GM12878 (cell line): ENCODE measurements at regions not wholly inside any gene's neighbourhood (a gene's known extent, or its start where the extent isn't known, plus 50 kb on each side); places are given as distances from the start of the nearest gene placed in this dataset.

Source experiments
- ATAC-seq: fragments of 200-7000 bp; cut with Tn5 transposase; 3 replicates; pipeline ENCODE4 v1.9.1; 2020; ENCODE audit warnings: mild to moderate bottlenecking, moderate library complexity
- BruUV-seq: library from RNA; stranded (reverse); fragments of 400-500 nt; replicated peaks from 2 replicates; lab custom pipeline; 2021; lab: Mats Ljungman, UMichigan
- CTCF ChIA-PET: fragments of 300-600 bp; sonication (Branson Sonifier 250); formaldehyde crosslinking; extraction: SDS; loops from one replicate; lab custom pipeline; 2021; ENCODE audit warnings: inconsistent platforms; lab: Yijun Ruan, JAX
- POLR2A ChIA-PET: fragments of 350-600 bp; formaldehyde crosslinking; extraction: SDS; loops from one replicate; lab custom pipeline; 2021; ENCODE audit warnings: inconsistent platforms; lab: Charles Lee
- RAD21 ChIA-PET: fragments of 300-600 bp; sonication (Branson Sonifier 250); formaldehyde crosslinking; loops from one replicate; lab custom pipeline; 2023; ENCODE audit warnings: antibody characterized with exemption; ENCODE audit not compliant: unreplicated experiment; lab: Charles Lee
- SMC1A ChIA-PET: fragments of 300-600 bp; sonication (Branson Sonifier 250); formaldehyde crosslinking; loops from one replicate; lab custom pipeline; 2023; ENCODE audit not compliant: unreplicated experiment, uncharacterized antibody; lab: Charles Lee
- DNase-seq: peaks from one replicate; pipeline ENCODE4 v3.0.0-alpha.2; 2011; ENCODE audit warnings: low read depth, low spot score
- FAIRE-seq: peaks from 3 replicates; lab custom pipeline; 2011; peaks lifted over from hg19 to GRCh38; lab: Jason Lieb, UNC
- H2AFZ ChIP-seq: 2 replicates; pipeline ENCODE4 v1.6.0; 2011; ENCODE audit warnings: low read depth, low read length, control low read depth; ENCODE audit not compliant: control insufficient read depth
- H3K27ac ChIP-seq: 2 replicates; pipeline ENCODE4 v1.5.1; 2011; ENCODE audit warnings: control low read depth; ENCODE audit not compliant: control insufficient read depth, insufficient read depth
- H3K27me3 ChIP-seq, 2 experiments: replicated peaks in 1 of 2; 2 replicates each; pipeline versions ENCODE4 v1.6.0 to v1.6.1; 2011; ENCODE audit warnings: low read length in 1 of 2; ENCODE audit not compliant: control insufficient read depth in 2 of 2, insufficient read depth in 2 of 2
- H3K36me3 ChIP-seq, 2 experiments: 2 replicates each; pipeline ENCODE4 v1.5.1; 2011; ENCODE audit warnings: low read length in 1 of 2; ENCODE audit not compliant: control insufficient read depth in 2 of 2, insufficient read depth in 2 of 2
- H3K4me1 ChIP-seq: 2 replicates; pipeline ENCODE4 v1.6.1; 2011; ENCODE audit warnings: mild to moderate bottlenecking, low read length, moderate library complexity, mixed read lengths; ENCODE audit not compliant: control insufficient read depth, insufficient read depth
- H3K4me2 ChIP-seq: 2 replicates; pipeline ENCODE4 v1.6.0; 2011; ENCODE audit warnings: control low read depth; ENCODE audit not compliant: control insufficient read depth, insufficient read depth
- H3K4me3 ChIP-seq: fragments of 200-600 bp; sonication (generic); 2 replicates; pipeline ENCODE4 v1.5.1; 2016
- H3K79me2 ChIP-seq: 2 replicates; pipeline ENCODE4 v1.6.0; 2011; ENCODE audit warnings: low read length; ENCODE audit not compliant: control insufficient read depth, insufficient read depth
- H3K9ac ChIP-seq: 2 replicates; pipeline ENCODE4 v1.8.0; 2011; ENCODE audit warnings: low read length, control low read depth, mixed read lengths; ENCODE audit not compliant: control insufficient read depth, insufficient read depth
- H3K9me3 ChIP-seq: replicated peaks from 3 replicates; pipeline ENCODE4 v1.5.1; 2011; ENCODE audit warnings: mild to moderate bottlenecking, low read length; ENCODE audit not compliant: control insufficient read depth, insufficient read depth
- H4K20me1 ChIP-seq: 2 replicates; pipeline ENCODE4 v1.6.0; 2011; ENCODE audit not compliant: control insufficient read depth, insufficient read depth
- ASH2L ChIP-seq: fragments of 300-600, 200-600 bp; sonication (generic); IDR thresholded peaks from 2 replicates; pipeline ENCODE4 v1.6.1; 2017; ENCODE audit warnings: low read depth, mild to moderate bottlenecking, borderline replicate concordance
- BCL11A ChIP-seq: IDR thresholded peaks from 2 replicates; pipeline ENCODE4 v1.6.1; 2011; ENCODE audit warnings: low read depth, low read length
- CBX3 ChIP-seq: fragments of 200-600 bp; sonication (generic); IDR thresholded peaks from 2 replicates; pipeline ENCODE4 v1.6.1; 2016; ENCODE audit warnings: low read depth, borderline replicate concordance
- HDAC2 ChIP-seq: fragments of 200-600 bp; sonication (generic); IDR thresholded peaks from 2 replicates; pipeline ENCODE4 v1.6.1; 2017
- HDGF ChIP-seq: fragments of 450-650 bp; IDR thresholded peaks from 2 replicates; pipeline ENCODE4 v1.6.1; 2016; ENCODE audit warnings: antibody characterized with exemption
- IKZF1 ChIP-seq: fragments of 450-650 bp; conservative IDR thresholded peaks from 2 replicates; pipeline ENCODE4 v1.6.1; 2017; ENCODE audit warnings: antibody characterized with exemption, mild to moderate bottlenecking
- IRF4 ChIP-seq: IDR thresholded peaks from 2 replicates; pipeline ENCODE4 v1.6.1; 2011; ENCODE audit warnings: low read depth, low read length
- KLF5 ChIP-seq: fragments of 450-650 bp; IDR thresholded peaks from 2 replicates; pipeline ENCODE4 v1.6.1; 2014; ENCODE audit warnings: mild to moderate bottlenecking; ENCODE audit not compliant: partially characterized antibody
- NR2C2 ChIP-seq: IDR thresholded peaks from 2 replicates; pipeline ENCODE4 v1.6.1; 2011; ENCODE audit warnings: borderline replicate concordance, low read depth; ENCODE audit not compliant: control insufficient read depth, insufficient read length
- NR2F1 ChIP-seq: fragments of 450-650 bp; conservative IDR thresholded peaks from 2 replicates; pipeline ENCODE4 v1.6.1; 2017; ENCODE audit warnings: mild to moderate bottlenecking
- TARDBP ChIP-seq: IDR thresholded peaks from 2 replicates; pipeline ENCODE4 v1.6.1; 2016; ENCODE audit warnings: borderline replicate concordance
- ZNF207 ChIP-seq: fragments of 450-650 bp; IDR thresholded peaks from 2 replicates; pipeline ENCODE4 v1.6.1; 2014; ENCODE audit warnings: antibody characterized with exemption, mild to moderate bottlenecking, borderline replicate concordance
- in situ Hi-C: fragments of 300-500 bp; cut with MboI; formaldehyde crosslinking; loops from 9 replicates; pipeline ENCODE4 v1.14.3; 2018; ENCODE audit warnings: mixed read lengths
- intact Hi-C: fragments of 100-400 bp; cut with micrococcal nuclease; formaldehyde crosslinking; loops from one replicate; pipeline ENCODE4 v1.14.2; 2022; ENCODE audit not compliant: unreplicated experiment
- TF ChIP-seq, protein P1 (sequence below): IDR thresholded peaks from 2 replicates; pipeline ENCODE4 v1.6.1; 2012; ENCODE audit warnings: low read depth, low read length, improper control_type of control experiment
- TF ChIP-seq, protein P2 (sequence below): IDR thresholded peaks from 2 replicates; pipeline ENCODE4 v1.6.1; 2011; ENCODE audit warnings: mild to moderate bottlenecking, low read depth, low read length, moderate library complexity; ENCODE audit not compliant: insufficient replicate concordance
- TF ChIP-seq, protein P3 (sequence below), 3 experiments: IDR thresholded peaks in 2 of 3; conservative IDR thresholded peaks in 1 of 3; 2 replicates each; pipeline ENCODE4 v1.5.1; 2011; ENCODE audit warnings: low read depth in 3 of 3, low read length in 3 of 3, mild to moderate bottlenecking in 3 of 3, control low read depth in 2 of 3, moderate library complexity in 2 of 3, inconsistent platforms in 1 of 3, mixed read lengths in 1 of 3; ENCODE audit not compliant: control insufficient read depth in 2 of 3, insufficient read depth in 1 of 3; ENCODE audit errors: extremely low read depth in 1 of 3
- TF ChIP-seq, protein P4 (sequence below): IDR thresholded peaks from 2 replicates; pipeline ENCODE4 v1.6.1; 2011; ENCODE audit warnings: low read depth, low read length, improper control_type of control experiment, borderline replicate concordance
- TF ChIP-seq, protein P5 (sequence below): IDR thresholded peaks from 2 replicates; pipeline ENCODE4 v1.6.1; 2011; ENCODE audit warnings: borderline replicate concordance, low read depth, mild to moderate bottlenecking, moderate library complexity, mixed read lengths, low read length; ENCODE audit not compliant: insufficient read depth; ENCODE audit errors: extremely low read length

DNA sequence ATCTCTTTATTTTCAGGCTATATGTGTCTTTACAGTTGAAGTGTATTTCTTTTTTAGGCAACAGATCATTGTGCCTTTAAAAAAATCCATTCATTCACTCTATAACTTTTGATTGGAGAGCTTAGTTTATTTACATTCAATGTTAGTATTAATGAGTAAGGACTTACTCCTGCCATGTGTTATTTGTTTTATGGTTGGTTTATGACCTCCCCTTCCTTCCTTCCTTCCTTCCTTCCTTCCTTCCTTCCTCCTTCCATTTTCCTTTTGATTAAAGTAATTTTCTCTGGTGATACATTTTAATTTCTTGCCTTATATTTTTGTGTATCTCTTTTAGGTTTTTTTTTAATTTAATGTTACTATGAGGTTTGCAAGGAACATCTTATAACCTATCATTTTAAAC is 1005.3 kb upstream of the EPHA7 start:
- no peak overlapping the region for H3K27ac ChIP-seq
- ChIA-PET CTCF (no interaction called here), SMC1A (no interaction called here), RAD21 (no interaction called here), POLR2A (no interaction called here)
- in situ Hi-C loops, result no loop called here
- no peaks in the 10 kb centered on the region for H3K79me2 ChIP-seq
- intact Hi-C loops, result no loop called here
- BruUV-seq, result no TSS peak
- no peaks in the 10 kb centered on the region for H3K36me3 ChIP-seq
- no peak for ATAC-seq
- no peak overlapping the region for H3K9ac ChIP-seq
- no peaks in the 10 kb centered on the region for H3K9me3 ChIP-seq
- TF ChIP-seq NR2C2 (no peak), IKZF1 (no peak), NR2F1 (no peak), ZNF207 (no peak), IRF4 (no peak), HDAC2 (no peak), HDGF (no peak), CBX3 (no peak), BCL11A (no peak), KLF5 (no peak), TARDBP (no peak), ASH2L (no peak)
- TF ChIP-seq, protein P1, sequence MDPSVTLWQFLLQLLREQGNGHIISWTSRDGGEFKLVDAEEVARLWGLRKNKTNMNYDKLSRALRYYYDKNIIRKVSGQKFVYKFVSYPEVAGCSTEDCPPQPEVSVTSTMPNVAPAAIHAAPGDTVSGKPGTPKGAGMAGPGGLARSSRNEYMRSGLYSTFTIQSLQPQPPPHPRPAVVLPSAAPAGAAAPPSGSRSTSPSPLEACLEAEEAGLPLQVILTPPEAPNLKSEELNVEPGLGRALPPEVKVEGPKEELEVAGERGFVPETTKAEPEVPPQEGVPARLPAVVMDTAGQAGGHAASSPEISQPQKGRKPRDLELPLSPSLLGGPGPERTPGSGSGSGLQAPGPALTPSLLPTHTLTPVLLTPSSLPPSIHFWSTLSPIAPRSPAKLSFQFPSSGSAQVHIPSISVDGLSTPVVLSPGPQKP, result no peak
- TF ChIP-seq, protein P2, sequence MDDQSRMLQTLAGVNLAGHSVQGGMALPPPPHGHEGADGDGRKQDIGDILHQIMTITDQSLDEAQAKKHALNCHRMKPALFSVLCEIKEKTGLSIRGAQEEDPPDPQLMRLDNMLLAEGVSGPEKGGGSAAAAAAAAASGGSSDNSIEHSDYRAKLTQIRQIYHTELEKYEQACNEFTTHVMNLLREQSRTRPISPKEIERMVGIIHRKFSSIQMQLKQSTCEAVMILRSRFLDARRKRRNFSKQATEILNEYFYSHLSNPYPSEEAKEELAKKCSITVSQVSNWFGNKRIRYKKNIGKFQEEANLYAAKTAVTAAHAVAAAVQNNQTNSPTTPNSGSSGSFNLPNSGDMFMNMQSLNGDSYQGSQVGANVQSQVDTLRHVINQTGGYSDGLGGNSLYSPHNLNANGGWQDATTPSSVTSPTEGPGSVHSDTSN, result no peak
- TF ChIP-seq, protein P3, sequence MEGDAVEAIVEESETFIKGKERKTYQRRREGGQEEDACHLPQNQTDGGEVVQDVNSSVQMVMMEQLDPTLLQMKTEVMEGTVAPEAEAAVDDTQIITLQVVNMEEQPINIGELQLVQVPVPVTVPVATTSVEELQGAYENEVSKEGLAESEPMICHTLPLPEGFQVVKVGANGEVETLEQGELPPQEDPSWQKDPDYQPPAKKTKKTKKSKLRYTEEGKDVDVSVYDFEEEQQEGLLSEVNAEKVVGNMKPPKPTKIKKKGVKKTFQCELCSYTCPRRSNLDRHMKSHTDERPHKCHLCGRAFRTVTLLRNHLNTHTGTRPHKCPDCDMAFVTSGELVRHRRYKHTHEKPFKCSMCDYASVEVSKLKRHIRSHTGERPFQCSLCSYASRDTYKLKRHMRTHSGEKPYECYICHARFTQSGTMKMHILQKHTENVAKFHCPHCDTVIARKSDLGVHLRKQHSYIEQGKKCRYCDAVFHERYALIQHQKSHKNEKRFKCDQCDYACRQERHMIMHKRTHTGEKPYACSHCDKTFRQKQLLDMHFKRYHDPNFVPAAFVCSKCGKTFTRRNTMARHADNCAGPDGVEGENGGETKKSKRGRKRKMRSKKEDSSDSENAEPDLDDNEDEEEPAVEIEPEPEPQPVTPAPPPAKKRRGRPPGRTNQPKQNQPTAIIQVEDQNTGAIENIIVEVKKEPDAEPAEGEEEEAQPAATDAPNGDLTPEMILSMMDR (IDR thresholded peaks at IDR 0.05 in 2 of 3, conservative IDR thresholded peaks at IDR 0.05 in 1 of 3; ENCODE audit: control insufficient read depth in 2 of 3, extremely low read depth in 1 of 3, insufficient read depth in 1 of 3, low read depth in 3 of 3, low read length in 3 of 3), result no peak
- TF ChIP-seq, protein P4, sequence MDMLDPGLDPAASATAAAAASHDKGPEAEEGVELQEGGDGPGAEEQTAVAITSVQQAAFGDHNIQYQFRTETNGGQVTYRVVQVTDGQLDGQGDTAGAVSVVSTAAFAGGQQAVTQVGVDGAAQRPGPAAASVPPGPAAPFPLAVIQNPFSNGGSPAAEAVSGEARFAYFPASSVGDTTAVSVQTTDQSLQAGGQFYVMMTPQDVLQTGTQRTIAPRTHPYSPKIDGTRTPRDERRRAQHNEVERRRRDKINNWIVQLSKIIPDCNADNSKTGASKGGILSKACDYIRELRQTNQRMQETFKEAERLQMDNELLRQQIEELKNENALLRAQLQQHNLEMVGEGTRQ, result no peak
- TF ChIP-seq, protein P5, sequence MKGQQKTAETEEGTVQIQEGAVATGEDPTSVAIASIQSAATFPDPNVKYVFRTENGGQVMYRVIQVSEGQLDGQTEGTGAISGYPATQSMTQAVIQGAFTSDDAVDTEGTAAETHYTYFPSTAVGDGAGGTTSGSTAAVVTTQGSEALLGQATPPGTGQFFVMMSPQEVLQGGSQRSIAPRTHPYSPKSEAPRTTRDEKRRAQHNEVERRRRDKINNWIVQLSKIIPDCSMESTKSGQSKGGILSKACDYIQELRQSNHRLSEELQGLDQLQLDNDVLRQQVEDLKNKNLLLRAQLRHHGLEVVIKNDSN, result no peak
- no peaks in the 10 kb centered on the region for H4K20me1 ChIP-seq
- H3K4me3 ChIP-seq, result no peak overlapping the region
- no peak for DNase-seq
- H3K27me3 ChIP-seq, result no peaks in the 10 kb centered on the region
- H3K4me1 ChIP-seq, result no peaks in the 10 kb centered on the region
- no peak overlapping the region for H3K4me2 ChIP-seq
- FAIRE-seq, result no peak
- H2AFZ ChIP-seq, result no peak overlapping the region
